ENCODE measurements at regions not wholly inside any gene's neighbourhood (a gene's known extent, or its start where the extent isn't known, plus 50 kb on each side); places are given as distances from the start of the nearest gene placed in this dataset.
"Not testable (repeated sequence)": the region's sequence is repeated elsewhere in the genome, so short reads cannot be mapped to it uniquely, and the experiment has no call there.

GRCh38 chr3:104901396-104901795 is 465.3 kb upstream of the ALCAM start:
- DNase-seq (ENCODE audit: low spot score in 2 of 2) (no peak), FAIRE-seq (no peak)

- FAIRE-seq: no peak
- no peak for DNase-seq (ENCODE audit: low spot score in 2 of 2)
These were observed 463.6 kb upstream of the ALCAM start for GRCh38 chr3:104903064-104903463.

GRCh38 chr3:104906001-104906639 is 460.6 kb upstream of the ALCAM start:
- FAIRE-seq (no peak), DNase-seq (ENCODE audit: low spot score in 2 of 2) (no peak)

GRCh38 chr3:104907507-104907906 is 459.2 kb upstream of the ALCAM start:
- FAIRE-seq: no peak
- DNase-seq (ENCODE audit: low spot score in 2 of 2): no peak

- no peak for DNase-seq (ENCODE audit: low spot score in 2 of 2)
These were observed 457.9 kb upstream of the ALCAM start for GRCh38 chr3:104908761-104909160.

GRCh38 chr3:104909198-104909597 is 457.5 kb upstream of the ALCAM start:
- DNase-seq (ENCODE audit: low spot score in 2 of 2) (no peak), FAIRE-seq (no peak)

More at GRCh38 chr3:104908761-104909160, 457.9 kb upstream of the ALCAM start:
- no peak for FAIRE-seq

GRCh38 chr3:104909721-104910120 is 457.0 kb upstream of the ALCAM start:
- DNase-seq (ENCODE audit: low spot score in 2 of 2) (no peak), FAIRE-seq (no peak)

- no peak for FAIRE-seq
- DNase-seq (ENCODE audit: low spot score in 2 of 2): no peak
These were observed 455.3 kb upstream of the ALCAM start for GRCh38 chr3:104911376-104911775.

- DNase-seq (ENCODE audit: low spot score in 2 of 2): no peak
- no peak for FAIRE-seq
These were observed 449.7 kb upstream of the ALCAM start for GRCh38 chr3:104916971-104917370.

GRCh38 chr3:104920512-104920911 is 446.2 kb upstream of the ALCAM start:
- FAIRE-seq (no peak), DNase-seq (ENCODE audit: low spot score in 2 of 2) (no peak)

- FAIRE-seq: no peak
- no peak for DNase-seq (ENCODE audit: low spot score in 2 of 2)
These were observed 432.7 kb upstream of the ALCAM start for GRCh38 chr3:104933972-104934371.

- no peak for FAIRE-seq
- DNase-seq (ENCODE audit: low spot score in 2 of 2): no peak
These were observed 431.1 kb upstream of the ALCAM start for GRCh38 chr3:104935613-104936012.

GRCh38 chr3:104939196-104939595 is 427.5 kb upstream of the ALCAM start:
- FAIRE-seq: no peak
- DNase-seq (ENCODE audit: low spot score in 2 of 2): no peak

GRCh38 chr3:104941785-104942184 is 424.9 kb upstream of the ALCAM start:
- DNase-seq (ENCODE audit: low spot score in 2 of 2) (no peak), FAIRE-seq (no peak)

GRCh38 chr3:104943974-104944373 is 422.7 kb upstream of the ALCAM start:
- FAIRE-seq: no peak

GRCh38 chr3:104947943-104948342 is 418.8 kb upstream of the ALCAM start:
- DNase-seq (ENCODE audit: low spot score in 2 of 2) (no peak), FAIRE-seq (no peak)

More at GRCh38 chr3:104943974-104944373, 422.7 kb upstream of the ALCAM start:
- DNase-seq (ENCODE audit: low spot score in 2 of 2): no peak

- not testable (repeated sequence) for FAIRE-seq; DNase-seq (ENCODE audit: low spot score in 2 of 2)
These were observed 416.9 kb upstream of the ALCAM start for GRCh38 chr3:104949810-104950209.

GRCh38 chr3:104951426-104951825 is 415.3 kb upstream of the ALCAM start:
- FAIRE-seq: no peak
- no peak for DNase-seq (ENCODE audit: low spot score in 2 of 2)

GRCh38 chr3:104952146-104952972 is 414.4 kb upstream of the ALCAM start:
- no peak for FAIRE-seq

GRCh38 chr3:104956620-104957345 is 409.9 kb upstream of the ALCAM start:
- DNase-seq (ENCODE audit: low spot score in 2 of 2): no peak
- FAIRE-seq: no peak

More at GRCh38 chr3:104952146-104952972, 414.4 kb upstream of the ALCAM start:
- DNase-seq (ENCODE audit: low spot score in 2 of 2): no peak

GRCh38 chr3:104960579-104960978 is 406.1 kb upstream of the ALCAM start:
- DNase-seq (ENCODE audit: low spot score in 2 of 2) (no peak), FAIRE-seq (no peak)
